GM19240 (cell line): ENCODE measurements at regions not wholly inside any gene's neighbourhood (a gene's known extent, or its start where the extent isn't known, plus 50 kb on each side); places are given as distances from the start of the nearest gene placed in this dataset.

Experiments
- DNase-seq: peaks from one replicate; pipeline ENCODE4 v3.0.0; 2011; ENCODE audit warnings: low spot score; ENCODE audit not compliant: insufficient read length

DNA sequence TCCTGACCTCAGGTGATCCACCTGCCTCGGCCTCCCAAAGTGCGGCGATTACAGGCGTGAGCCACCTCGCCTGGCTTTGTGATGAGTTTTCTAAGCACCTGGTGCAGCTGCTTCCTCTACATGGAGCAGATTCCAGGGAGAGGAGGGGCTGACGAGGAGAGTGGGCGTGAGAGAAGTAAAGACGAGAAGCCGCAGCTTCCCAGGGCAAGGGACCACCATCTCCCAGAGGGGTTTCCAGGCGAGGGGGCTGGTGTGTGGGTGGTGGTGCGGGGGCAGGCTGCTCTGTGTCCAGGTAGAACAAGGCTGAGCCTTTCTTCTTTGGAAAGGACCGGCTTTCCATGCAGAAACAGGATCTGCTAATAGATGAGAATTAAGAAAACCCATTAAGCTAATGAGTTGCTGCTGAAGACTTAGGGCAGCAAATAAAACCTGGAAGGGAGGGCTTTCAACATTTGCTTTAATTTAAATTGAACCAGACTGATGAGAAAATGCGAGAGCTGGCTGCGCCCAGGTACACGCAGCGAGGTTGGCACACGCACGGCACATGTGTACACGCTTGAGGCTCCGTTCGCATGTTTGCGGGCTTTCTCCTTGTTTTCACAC is 236.7 kb downstream of the RBFOX3 start:
- DNase-seq = no peak

DNA sequence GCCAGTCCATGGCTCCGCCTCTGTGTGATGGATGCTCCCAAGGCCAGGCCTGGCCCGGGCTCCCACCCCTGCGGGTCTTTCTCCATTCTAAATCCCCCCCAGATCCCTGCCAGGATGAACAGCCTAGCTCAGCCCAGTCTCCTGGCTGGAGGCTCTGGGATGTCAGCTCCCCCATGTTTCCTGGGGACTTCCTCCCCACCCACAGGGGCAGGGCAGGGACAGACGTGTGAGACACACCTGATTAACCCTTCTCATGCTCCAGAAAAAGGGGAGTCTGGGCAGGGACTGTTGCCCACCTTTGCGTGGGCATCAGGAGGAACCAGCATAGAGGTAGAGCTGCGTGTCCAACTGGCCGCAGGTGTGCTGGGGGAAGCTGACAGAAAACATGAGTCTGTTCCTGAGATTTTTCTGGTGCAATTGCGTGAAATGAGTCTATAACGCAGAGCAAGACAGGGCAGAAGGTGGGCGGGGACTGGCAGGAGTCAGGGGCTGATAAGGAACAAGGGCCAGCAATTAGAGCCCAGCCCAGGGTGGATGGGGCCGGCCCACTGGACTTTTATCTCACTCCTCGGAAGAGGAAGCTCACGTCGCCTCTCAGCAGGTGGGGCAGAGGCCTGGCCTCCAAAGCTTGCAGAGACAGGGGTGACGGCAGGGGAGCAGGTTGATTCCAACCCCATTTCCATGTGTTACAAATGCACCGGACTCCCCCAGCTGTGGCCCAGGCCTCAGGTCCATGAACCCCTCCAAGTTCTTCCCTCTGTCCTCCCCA is 238.2 kb downstream of the RBFOX3 start:
- no peak for DNase-seq

DNA sequence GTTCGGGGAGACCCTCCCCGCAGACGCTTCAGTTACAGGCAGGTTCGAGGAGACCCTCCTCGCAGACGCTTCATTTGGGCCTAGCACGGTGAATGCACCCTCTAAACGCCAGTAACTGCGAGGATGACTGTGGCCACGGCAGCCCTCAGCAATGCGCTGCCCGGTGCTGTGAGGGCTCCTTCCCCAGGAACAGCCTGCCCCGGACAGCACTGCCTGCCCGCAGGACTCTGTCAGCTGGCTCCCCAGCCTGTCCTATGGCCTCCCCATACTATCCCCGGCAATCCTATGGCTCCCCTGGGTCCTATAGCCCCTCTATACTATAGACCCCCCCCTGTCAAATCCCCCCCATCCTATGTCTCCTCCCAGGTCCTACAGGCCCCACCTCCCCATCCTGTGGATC is 238.9 kb downstream of the RBFOX3 start:
- no peak for DNase-seq

DNA sequence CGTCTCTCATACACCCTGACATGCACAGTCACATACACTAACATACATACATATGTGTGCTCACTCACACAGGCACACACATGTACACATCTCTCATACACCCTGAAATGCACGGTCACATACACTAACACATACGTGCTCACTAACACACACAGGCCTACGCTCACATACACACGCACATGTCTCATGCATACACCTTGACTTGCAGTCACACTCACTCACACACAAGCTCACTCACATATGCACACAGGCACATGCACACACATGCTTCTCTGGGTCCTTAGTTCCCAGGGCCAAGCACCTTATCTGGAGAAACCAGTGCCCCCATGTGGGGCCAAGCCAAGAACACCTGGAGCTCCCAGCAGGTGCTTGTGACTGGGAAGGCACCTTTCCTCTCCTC is 240.3 kb downstream of the RBFOX3 start:
- DNase-seq = no peak

DNA sequence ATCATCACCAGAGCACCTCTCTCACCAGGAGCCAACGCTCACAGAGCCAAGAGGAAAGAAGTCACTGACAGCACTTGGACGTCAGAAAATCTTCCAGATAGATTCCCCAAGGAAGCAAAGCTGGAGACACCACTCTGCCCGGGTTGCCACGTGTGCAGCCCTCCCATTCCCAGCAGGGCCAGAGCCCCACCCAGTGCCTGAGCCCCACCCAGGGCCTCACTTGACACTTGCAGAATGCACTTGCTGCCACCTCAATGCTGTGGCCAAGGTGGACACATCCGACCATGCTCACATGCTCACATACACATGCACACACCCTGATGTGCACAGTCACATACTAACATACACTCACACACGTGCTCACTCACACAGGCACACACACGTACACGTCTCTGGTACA is 240.7 kb downstream of the RBFOX3 start:
- DNase-seq = no peak

DNA sequence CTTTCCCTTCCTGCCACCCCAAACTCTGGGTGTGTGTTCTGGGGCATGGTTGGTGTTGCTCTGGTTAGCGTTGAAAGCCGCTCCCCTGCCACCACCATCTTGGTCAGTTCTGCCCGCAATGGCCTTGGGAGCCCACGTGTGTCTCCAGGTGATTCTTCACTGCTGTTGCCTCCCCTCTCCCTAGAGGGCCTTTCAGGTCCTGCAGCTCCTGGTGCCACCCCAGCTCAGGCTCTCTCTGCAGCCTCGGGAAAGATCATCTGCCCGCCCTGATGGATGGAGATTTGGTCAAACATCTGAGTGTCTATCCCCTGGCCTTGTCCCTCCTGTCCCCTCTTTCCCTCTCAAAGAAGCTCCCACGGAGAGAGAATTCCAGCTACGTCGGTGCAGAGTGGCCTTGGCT is 241.3 kb downstream of the RBFOX3 start:
- no peak for DNase-seq

DNA sequence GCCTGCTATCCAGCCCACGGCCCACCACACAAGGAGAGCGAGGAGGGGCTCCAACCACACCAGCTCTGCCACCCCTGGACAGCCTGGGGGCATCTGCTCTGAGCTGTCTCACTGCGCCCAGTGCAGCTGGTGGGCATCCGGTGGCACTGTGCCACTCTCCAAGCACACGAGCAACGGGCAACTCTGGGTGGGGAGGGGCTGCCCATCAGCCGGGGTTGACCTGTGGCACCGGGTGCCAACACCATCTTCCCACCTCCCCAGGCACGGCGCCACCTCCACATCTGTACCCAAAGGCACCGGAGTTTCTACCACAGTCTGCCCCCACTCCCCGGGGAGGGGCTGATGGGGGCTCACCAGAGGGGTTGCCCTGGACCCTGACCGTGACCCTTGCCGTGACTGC is 241.8 kb downstream of the RBFOX3 start:
- no peak for DNase-seq

DNA sequence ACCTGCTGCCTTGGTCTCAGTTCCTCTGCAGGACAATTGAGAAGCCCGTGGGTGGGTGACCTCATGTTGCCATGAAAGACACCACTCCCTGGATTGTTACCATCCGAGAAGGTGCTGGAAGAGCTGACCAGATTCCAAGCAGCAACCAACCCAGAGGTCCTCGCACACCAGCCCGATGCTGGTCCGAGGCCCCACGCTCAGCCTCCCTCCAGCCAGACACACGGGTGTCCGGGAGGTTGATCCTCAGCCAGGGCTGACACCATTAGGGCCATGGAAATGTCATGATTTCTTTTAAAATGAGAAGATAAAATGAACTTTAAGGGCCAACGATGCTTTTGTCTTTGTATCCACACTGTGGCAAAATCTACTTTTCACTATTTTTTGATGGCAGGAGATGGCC is 242.3 kb downstream of the RBFOX3 start:
- DNase-seq = no peak

DNA sequence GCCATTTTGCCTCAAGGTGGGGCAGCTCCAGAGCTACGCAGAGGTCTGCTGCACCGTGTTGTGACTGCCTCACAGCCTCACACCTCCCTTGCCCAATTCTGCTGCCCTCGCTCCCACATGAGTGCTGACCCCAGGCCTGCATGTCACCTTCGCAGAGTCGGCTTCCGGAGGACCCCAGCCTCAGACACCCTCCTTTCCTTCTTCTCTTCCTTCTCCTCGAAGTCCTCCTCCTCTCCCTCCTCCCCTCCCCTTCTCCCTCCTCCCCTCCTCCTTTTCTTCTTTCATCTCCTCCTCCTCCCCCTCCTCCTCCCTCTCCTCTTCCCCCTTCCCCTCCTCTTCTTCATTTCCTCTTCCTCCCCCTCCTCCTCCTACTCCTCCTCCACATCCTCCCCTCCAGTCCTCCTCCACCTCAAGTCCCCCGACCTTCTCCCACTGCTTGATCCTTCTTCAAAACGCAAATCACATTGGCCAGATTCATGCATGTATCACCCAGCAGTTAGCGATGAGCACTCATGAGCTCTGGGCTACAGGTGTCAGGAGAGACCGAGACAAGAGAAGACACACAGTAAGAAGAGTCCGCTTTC is 243.8 kb downstream of the RBFOX3 start:
- DNase-seq = no peak

DNA sequence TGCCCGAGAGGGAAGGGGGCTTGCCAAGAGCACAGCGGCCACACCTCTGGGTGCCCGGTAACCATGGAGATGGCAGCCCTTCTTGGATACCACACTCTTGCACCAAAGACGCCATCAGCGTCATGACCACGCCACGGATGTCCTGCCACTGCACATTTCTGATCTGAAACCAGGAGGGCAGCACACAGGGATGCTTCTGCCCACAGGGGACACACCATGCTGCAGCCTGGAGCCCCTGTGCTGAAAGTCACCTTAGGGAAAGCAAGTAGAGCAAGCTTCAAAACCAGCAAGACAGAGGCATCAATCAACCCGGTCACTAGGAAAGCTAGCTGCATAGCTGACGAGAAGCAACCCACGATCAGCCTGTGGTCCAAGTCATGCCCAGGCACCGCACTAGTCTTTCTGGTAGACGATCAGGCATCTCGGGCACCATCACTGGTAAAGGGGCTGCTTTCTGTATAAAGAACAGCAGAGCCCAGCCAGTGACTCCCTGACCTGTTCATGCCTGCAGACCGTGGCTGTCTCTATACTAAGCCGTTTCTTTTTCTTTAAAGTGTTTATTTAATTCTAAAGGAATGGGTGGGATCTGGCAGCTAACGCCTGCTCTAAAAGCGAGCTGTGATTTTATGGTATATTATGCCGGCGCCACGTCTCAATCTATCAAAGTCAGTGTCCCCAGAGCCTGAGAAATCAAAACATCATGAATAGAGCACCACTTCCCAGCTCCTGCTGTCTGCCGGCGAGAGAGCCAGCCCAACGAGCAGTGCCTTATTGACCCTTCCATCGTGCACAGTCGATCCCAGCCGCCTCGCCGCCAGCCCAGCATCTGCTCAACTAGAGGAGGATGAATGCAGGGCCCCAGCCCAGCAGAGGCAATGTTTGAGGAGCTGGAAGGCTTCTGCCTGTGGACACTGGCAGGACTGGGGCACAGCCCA is 244.7 kb downstream of the RBFOX3 start:
- no peak for DNase-seq

DNA sequence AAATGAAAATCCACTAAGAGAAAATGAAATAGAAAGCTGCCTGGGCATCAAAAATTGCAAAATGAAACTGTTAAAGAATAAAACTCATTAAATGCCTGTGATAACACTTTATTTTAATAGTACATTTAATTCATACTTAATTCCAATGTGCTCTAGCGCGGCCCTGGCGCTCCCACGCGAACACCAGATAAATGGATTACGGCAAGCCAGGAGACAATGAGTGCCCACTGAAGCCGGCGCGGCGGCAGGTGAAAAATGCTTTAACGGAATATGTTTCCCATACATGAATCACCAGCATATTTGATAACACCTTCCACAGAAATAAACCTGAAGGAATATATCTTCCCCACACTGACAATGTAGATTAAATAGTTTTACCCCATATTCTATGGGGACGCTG is 245.5 kb downstream of the RBFOX3 start:
- no peak for DNase-seq

DNA sequence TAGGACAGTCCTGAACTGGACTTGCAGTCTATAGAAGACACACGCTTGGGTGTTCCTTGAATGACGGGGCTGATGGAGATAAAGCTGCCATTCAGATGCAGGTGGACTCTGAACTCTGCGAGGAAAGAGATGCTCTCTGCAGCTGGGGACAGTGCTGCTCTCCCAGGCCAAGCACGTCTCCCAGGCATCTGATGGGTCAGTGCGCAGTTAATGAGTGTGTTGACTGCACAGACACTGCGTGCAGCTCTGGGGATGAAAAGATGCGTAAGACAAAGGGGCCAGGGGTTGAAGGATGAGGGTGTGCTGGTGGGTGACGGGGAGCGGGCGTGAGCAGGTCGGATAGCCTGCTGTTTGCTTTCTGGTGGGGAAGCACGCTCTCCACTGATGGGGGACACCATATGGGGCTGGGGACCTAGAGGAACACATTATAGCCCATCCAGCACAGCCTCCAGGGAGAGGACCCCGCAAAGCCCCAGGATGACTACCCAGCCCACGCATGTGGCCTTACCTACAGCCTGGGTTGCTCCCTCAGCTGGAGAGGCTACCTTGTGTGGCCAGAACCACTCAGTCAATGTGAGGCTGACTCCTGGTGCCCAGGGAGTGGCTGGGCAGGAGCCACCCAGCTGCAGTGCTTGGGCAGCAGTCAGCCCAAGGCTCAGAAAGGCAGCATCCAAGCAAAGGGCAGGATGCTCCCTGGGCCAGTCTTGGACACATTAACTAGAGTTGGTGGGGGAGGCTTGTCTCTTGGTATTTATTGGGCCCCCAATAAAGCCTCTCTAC is 246.3 kb downstream of the RBFOX3 start:
- DNase-seq = no peak

DNA sequence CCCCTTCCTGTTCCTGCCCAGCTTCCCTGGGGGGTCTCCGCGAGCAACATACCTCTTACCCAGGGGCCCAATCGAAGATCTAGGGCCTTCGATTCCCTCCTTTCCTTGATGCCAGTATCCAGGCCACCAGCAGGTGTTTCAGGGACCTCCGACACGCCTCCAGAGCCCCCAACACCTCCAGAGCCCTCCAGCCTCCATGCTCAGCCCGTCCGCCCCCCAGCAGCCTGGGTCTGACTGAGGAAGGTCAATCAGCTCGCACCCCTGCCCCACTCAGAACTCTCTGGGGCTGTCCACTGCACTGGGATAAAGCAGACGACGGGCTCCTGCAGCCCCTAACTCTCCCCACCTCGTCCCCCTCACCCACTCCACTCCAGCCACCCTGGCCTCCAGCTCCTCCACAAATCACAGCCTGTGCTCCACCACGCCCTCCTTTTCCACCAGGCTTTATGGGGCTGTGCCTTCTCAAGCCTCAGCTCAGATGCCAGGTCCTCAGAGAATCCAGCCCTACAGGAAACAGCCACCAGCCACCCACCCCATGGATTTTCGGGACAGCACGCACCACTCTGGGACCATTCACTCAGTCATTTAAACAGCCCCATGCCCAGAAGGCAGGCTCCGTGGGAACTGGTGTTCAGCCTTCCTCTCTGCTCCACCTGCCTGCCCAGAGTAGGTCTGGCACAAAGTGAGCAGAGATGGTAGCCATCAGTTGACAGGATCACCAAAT is 247.1 kb downstream of the RBFOX3 start:
- DNase-seq = no peak

DNA sequence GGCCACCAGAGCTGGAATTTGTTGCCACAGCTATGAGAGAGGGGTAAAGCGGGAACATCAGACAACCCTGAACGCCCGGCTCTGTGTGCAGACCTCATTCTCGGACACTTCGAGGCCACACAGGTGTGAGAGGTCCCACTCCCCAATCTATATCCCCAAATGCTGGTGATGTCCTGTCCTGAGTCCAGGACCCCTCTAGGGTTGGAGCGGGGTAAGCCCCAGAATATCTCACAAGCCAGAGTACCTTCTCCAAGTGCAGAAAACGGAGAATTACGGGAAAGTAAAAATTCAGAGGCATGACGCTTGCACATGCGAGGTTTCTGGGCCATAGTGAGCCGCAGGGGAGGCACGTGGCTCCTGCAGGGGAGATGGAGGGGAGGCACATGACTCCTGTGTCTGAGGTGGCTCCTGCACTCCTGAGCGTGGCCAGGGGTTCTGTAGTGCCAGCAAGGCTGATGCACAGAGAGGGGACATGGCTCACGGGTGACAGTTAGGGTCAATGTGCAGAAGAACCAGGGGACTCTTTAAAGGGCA is 248.0 kb downstream of the RBFOX3 start:
- DNase-seq = no peak

DNA sequence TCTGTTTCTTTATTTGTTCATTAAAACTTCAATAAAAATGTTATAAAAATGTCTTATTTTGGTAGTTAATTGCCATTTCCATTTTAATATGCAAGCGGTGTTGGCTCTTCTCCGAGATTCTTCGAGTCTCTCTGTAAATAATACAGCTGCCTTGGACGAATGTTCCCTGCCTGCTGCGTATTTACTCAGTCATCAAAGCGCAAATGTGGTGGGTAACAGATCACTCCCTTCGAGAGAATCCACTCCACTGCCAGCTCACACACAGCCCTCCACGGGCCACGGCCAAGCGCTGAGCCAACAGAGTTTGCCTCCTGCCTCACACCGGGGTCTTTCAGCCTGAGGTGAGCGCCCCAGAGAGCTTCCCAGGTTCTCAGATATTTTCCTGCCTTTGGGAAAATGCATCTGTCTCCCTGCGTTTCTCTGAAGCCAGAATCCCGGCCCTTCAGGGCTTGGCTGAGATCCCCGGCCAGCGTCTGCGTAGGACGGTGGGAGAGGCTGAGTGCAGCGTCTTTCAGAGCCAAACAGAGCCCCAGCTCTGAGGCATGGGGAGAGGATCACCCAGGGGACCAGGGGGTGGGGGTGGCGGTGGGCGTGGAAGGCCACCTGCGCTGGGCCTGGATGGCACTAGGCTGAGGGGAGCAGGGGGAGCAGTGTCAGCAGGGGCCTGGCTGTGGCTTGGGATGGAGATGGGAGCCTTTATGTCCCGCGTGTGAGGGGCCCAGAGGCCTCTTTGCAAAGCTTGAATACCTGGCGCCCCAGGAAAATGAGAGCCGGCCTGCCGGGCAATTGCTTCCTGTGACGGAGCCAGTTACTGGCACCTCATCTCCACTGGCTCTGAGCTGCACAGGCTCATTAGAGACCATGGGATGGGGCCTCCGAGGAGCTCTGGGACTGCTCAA is 248.7 kb downstream of the RBFOX3 start:
- DNase-seq = no peak

DNA sequence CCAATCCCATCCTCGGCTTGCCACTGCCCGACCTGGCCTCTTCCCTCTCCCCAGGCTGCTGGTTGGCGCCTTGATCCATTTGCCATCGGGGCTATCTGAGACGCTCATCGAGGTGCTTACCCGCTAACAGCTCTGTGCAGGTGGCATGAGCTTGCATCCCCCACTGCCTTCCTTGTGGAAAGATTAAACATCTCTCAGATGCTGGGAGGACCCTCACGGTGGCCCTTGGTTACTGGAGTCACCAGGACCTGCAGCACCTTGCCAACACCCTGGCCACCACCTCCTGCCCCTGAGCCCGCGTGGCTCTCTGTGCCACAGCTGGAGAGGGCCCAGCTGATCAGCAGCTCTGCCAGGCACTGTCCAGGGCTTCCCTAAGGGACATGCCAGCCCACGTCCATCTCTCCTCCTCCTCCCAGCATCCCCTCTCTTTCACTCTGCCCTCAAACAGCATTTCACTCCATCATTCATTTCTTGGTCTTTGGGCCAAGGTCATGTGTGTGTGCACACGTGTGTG is 249.6 kb downstream of the RBFOX3 start:
- no peak for DNase-seq

DNA sequence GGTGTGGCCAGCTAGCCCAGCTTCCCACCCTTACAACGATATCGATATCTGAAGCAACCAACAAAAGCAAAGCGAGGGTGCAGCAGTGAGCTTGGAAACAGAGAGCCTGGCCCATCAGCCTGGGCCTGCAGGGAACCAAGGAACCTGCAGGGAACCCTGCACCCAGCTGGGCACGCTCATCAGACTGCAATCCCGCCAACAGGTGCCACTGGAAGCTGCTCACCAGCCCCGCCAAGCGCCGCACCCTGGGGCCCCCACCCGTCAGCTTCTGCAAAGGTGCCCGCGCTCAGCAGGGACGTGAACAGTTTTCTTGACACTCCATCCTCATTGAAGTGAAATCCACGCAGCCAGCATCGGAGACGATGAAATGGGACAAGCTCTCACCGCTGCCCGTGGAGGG is 250.7 kb downstream of the RBFOX3 start:
- DNase-seq = no peak

DNA sequence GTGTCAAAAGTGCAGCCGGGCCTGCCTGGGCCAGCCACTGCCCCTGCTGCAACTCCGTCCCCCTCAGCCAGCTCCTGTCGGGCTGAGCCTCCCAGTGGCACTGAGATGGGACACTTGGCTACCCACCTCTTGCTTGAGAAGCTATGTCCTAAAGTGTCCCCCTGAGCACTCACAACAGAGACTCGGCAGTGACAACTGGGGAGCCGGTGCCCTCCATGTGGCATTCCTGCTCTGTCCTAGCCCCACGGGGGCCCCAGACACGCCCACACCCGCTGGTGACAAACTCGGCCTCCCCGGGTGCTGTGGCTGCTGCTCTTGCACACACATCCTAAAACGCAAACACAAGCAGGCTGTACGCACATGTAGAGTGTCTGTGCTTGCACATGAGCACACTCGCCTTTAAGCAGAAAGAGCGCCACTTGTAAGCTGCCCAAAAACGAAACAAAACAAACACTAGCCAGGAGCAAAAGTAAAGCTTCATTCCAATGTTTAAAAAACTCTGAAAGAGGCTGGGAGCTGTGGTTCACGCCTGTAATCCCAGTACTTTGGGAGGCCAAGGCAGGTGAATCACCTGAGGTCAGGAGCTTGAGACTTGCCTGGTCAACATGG is 253.9 kb downstream of the RBFOX3 start:
- no peak for DNase-seq
